Neutrophil (primary cell): ENCODE measurements at regions not wholly inside any gene's neighbourhood (a gene's known extent, or its start where the extent isn't known, plus 50 kb on each side); places are given as distances from the start of the nearest gene placed in this dataset.
"Not testable (repeated sequence)": the region's sequence is repeated elsewhere in the genome, so short reads cannot be mapped to it uniquely, and the experiment has no call there.

Experiments used
- H3K27ac ChIP-seq: fragments of 200-600 bp; sonication (generic); 2 replicates; pipeline ENCODE4 v1.5.1; 2016; ENCODE audit warnings: mild to moderate bottlenecking, moderate library complexity
- H3K27me3 ChIP-seq: fragments of 200-600 bp; sonication (generic); 2 replicates; pipeline ENCODE4 v1.6.0; 2016; ENCODE audit warnings: mild to moderate bottlenecking
- H3K36me3 ChIP-seq: fragments of 200-600 bp; sonication (generic); 2 replicates; pipeline ENCODE4 v1.5.1; 2017
- H3K4me1 ChIP-seq, 2 experiments: fragments of 200-600 bp in 1 of 2; sonication (generic) in 1 of 2; 1 replicate in 1 of 2; 2 replicates in 1 of 2; pipeline versions ENCODE4 v1.5.1 to v1.6.1; 2013 to 2016; ENCODE audit warnings: low read depth in 1 of 2, low read length in 1 of 2, mild to moderate bottlenecking in 1 of 2, moderate library complexity in 1 of 2; ENCODE audit not compliant: control insufficient read depth in 1 of 2, insufficient read depth in 1 of 2
- H3K4me3 ChIP-seq, 2 experiments: fragments of 200-600 bp in 1 of 2; sonication (generic) in 1 of 2; 1 replicate in 1 of 2; 2 replicates in 1 of 2; pipeline ENCODE4 v1.5.1; 2013 to 2016; ENCODE audit warnings: low read depth in 1 of 2, low read length in 1 of 2, mild to moderate bottlenecking in 1 of 2, moderate library complexity in 1 of 2
- H3K9me3 ChIP-seq: fragments of 200-600 bp; sonication (generic); 2 replicates; pipeline ENCODE4 v1.5.1; 2016
- CTCF ChIP-seq: fragments of 200-600 bp; sonication (generic); IDR thresholded peaks from 2 replicates; pipeline ENCODE4 v1.5.1; 2016; ENCODE audit warnings: antibody characterized with exemption

- Histone ChIP-seq H3K36me3 (no peaks in the 10 kb centered on the region), H3K4me3 (no peak overlapping the region), H3K4me1 (no peaks in the 10 kb centered on the region), H3K27ac (no peak overlapping the region), H3K27me3 (no peaks in the 10 kb centered on the region), H3K9me3 (no peaks in the 10 kb centered on the region)
- TF ChIP-seq CTCF: no peak
These were observed 123.9 kb upstream of the CCDC150 start for GRCh38 chr2:196515608-196516007.

GRCh38 chr2:196516564-196516963 lies 123.0 kb upstream of the CCDC150 start:
- Histone ChIP-seq H3K4me3 (no peak overlapping the region), H3K4me1 (no peaks in the 10 kb centered on the region), H3K27me3 (no peaks in the 10 kb centered on the region), H3K9me3 (no peaks in the 10 kb centered on the region), H3K27ac (no peak overlapping the region), H3K36me3 (no peaks in the 10 kb centered on the region)
- no peak for TF ChIP-seq CTCF

GRCh38 chr2:196520605-196521004 lies 118.9 kb upstream of the CCDC150 start:
- Histone ChIP-seq H3K4me3 (no peak overlapping the region), H3K9me3 (no peaks in the 10 kb centered on the region), H3K27ac (no peak overlapping the region), H3K27me3 (no peaks in the 10 kb centered on the region), H3K4me1 (no peaks in the 10 kb centered on the region), H3K36me3 (no peaks in the 10 kb centered on the region)
- no peak for TF ChIP-seq CTCF

- not testable (repeated sequence) for H3K36me3 ChIP-seq, H3K27me3 ChIP-seq, H3K4me1 ChIP-seq, H3K27ac ChIP-seq, H3K4me3 ChIP-seq, H3K9me3 ChIP-seq
These were observed 112.4 kb upstream of the CCDC150 start for GRCh38 chr2:196526981-196527725.

- peaks cover under 1% of the 10 kb centered on the region for H3K27me3 ChIP-seq
- no peak overlapping the region for H3K27ac ChIP-seq
- H3K4me3 ChIP-seq: no peak overlapping the region
- no peaks in the 10 kb centered on the region for H3K9me3 ChIP-seq
- H3K4me1 ChIP-seq: no peaks in the 10 kb centered on the region
- no peaks in the 10 kb centered on the region for H3K36me3 ChIP-seq
- no peak for TF ChIP-seq CTCF
These were observed 110.9 kb upstream of the CCDC150 start for GRCh38 chr2:196528486-196529223.

- H3K4me1 ChIP-seq: no peaks in the 10 kb centered on the region
- no peak overlapping the region for H3K27ac ChIP-seq
- peaks cover 11% of the 10 kb centered on the region for H3K27me3 ChIP-seq
- H3K9me3 ChIP-seq: no peaks in the 10 kb centered on the region
- no peaks in the 10 kb centered on the region for H3K36me3 ChIP-seq
- H3K4me3 ChIP-seq: no peak overlapping the region
- no peak for TF ChIP-seq CTCF
These were observed 108.6 kb upstream of the CCDC150 start for GRCh38 chr2:196530910-196531309.
